OCI-LY3 (cell line): ENCODE measurements at regions not wholly inside any gene's neighbourhood (a gene's known extent, or its start where the extent isn't known, plus 50 kb on each side); places are given as distances from the start of the nearest gene placed in this dataset.

ENCODE experiments used
- CTCF ChIP-seq: fragments of 200-600, 300-600 bp; sonication (generic); IDR thresholded peaks from 2 replicates; pipeline ENCODE4 v1.5.1; 2014; ENCODE audit warnings: antibody characterized with exemption, low read length, low read depth
- EZH2phosphoT487 ChIP-seq: fragments of 200-600 bp; shearing (Covaris generic); IDR thresholded peaks from 2 replicates; pipeline ENCODE4 v1.6.1; 2018; ENCODE audit warnings: antibody characterized with exemption, mixed run types, low read depth

GRCh38 chr2:83705146-83705545, 753.9 kb downstream of the SUCLG1 start:
- TF ChIP-seq CTCF (no peak), EZH2phosphoT487 (no peak)
